ENCODE measurements at regions not wholly inside any gene's neighbourhood (a gene's known extent, or its start where the extent isn't known, plus 50 kb on each side); places are given as distances from the start of the nearest gene placed in this dataset.

DNA sequence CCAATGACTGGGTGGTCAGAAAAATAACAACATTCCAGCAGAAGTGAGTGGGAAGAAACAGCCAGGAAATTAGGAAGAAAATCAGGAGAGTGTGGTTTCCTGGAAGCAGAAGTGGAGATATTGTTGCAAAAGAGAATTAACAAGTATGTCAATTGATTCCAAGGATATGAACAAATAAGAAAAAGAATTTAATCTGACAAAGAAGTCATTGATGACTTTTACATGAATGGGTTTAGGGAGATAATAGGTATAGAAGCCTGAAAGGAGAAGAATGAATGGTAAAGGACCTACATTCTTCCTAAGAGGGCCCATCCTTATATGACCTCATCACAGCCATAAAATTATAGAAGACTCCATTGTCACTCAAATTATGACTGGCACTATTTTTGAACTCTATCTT is 1440.1 kb downstream of the OTOL1 start:
- TF ChIP-seq, protein P1, sequence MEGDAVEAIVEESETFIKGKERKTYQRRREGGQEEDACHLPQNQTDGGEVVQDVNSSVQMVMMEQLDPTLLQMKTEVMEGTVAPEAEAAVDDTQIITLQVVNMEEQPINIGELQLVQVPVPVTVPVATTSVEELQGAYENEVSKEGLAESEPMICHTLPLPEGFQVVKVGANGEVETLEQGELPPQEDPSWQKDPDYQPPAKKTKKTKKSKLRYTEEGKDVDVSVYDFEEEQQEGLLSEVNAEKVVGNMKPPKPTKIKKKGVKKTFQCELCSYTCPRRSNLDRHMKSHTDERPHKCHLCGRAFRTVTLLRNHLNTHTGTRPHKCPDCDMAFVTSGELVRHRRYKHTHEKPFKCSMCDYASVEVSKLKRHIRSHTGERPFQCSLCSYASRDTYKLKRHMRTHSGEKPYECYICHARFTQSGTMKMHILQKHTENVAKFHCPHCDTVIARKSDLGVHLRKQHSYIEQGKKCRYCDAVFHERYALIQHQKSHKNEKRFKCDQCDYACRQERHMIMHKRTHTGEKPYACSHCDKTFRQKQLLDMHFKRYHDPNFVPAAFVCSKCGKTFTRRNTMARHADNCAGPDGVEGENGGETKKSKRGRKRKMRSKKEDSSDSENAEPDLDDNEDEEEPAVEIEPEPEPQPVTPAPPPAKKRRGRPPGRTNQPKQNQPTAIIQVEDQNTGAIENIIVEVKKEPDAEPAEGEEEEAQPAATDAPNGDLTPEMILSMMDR (IDR thresholded peaks at IDR 0.05; ENCODE audit: low read depth, low read length), result no peak
- no peak for TF ChIP-seq EZH2phosphoT487 (IDR thresholded peaks at IDR 0.05; ENCODE audit: low read depth)

Measured in OCI-LY3 (cell line).